ENCODE measurements at regions not wholly inside any gene's neighbourhood (a gene's known extent, or its start where the extent isn't known, plus 50 kb on each side); places are given as distances from the start of the nearest gene placed in this dataset.

DNA sequence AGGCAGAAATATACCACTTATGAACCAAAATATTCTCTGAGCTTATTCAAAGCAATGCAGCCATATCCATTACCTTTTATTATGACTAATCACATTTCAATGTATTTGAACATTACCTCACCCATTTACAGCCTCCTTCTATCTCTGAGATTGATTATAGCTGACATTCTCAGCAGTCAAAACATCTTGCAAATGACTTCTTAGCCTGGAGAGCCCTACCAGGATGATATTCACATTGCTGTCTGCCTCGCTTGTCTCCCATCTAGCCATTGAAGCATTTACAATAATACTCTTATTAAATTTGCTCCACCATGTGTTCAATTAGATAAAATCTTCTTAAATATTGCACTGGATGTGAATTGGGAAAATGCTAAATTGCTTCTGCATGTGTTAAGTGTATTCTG, 1879.9 kb upstream of the ACO1 start:
- TF ChIP-seq SIN3A (IDR thresholded peaks at IDR 0.05; ENCODE audit: borderline replicate concordance, insufficient read depth, low read depth, low read length) (no peak), TCF7L2 (IDR thresholded peaks at IDR 0.05; ENCODE audit: low read depth, low read length) (no peak), POLR2AphosphoS5 (IDR thresholded peaks at IDR 0.05; ENCODE audit: low read depth, low read length) (no peak)
- TF ChIP-seq, protein P1, sequence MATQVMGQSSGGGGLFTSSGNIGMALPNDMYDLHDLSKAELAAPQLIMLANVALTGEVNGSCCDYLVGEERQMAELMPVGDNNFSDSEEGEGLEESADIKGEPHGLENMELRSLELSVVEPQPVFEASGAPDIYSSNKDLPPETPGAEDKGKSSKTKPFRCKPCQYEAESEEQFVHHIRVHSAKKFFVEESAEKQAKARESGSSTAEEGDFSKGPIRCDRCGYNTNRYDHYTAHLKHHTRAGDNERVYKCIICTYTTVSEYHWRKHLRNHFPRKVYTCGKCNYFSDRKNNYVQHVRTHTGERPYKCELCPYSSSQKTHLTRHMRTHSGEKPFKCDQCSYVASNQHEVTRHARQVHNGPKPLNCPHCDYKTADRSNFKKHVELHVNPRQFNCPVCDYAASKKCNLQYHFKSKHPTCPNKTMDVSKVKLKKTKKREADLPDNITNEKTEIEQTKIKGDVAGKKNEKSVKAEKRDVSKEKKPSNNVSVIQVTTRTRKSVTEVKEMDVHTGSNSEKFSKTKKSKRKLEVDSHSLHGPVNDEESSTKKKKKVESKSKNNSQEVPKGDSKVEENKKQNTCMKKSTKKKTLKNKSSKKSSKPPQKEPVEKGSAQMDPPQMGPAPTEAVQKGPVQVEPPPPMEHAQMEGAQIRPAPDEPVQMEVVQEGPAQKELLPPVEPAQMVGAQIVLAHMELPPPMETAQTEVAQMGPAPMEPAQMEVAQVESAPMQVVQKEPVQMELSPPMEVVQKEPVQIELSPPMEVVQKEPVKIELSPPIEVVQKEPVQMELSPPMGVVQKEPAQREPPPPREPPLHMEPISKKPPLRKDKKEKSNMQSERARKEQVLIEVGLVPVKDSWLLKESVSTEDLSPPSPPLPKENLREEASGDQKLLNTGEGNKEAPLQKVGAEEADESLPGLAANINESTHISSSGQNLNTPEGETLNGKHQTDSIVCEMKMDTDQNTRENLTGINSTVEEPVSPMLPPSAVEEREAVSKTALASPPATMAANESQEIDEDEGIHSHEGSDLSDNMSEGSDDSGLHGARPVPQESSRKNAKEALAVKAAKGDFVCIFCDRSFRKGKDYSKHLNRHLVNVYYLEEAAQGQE (IDR thresholded peaks at IDR 0.05; ENCODE audit: insufficient read depth in 1 of 2, low read depth in 2 of 2, low read length in 1 of 2), result no peak
- TF ChIP-seq, protein P2, sequence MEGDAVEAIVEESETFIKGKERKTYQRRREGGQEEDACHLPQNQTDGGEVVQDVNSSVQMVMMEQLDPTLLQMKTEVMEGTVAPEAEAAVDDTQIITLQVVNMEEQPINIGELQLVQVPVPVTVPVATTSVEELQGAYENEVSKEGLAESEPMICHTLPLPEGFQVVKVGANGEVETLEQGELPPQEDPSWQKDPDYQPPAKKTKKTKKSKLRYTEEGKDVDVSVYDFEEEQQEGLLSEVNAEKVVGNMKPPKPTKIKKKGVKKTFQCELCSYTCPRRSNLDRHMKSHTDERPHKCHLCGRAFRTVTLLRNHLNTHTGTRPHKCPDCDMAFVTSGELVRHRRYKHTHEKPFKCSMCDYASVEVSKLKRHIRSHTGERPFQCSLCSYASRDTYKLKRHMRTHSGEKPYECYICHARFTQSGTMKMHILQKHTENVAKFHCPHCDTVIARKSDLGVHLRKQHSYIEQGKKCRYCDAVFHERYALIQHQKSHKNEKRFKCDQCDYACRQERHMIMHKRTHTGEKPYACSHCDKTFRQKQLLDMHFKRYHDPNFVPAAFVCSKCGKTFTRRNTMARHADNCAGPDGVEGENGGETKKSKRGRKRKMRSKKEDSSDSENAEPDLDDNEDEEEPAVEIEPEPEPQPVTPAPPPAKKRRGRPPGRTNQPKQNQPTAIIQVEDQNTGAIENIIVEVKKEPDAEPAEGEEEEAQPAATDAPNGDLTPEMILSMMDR (IDR thresholded peaks at IDR 0.05), result no peak
- DNase-seq (ENCODE audit: low read depth, low spot score) (no peak), ATAC-seq (no peak)
- H3K4me3 ChIP-seq (ENCODE audit: low read depth in 2 of 2, low read length in 2 of 2), result no peak overlapping the region
- BruUV-seq (replicated peaks), result no TSS peak
- H3K27me3 ChIP-seq (ENCODE audit: control insufficient read depth, insufficient read depth, low read length), result no peaks in the 10 kb centered on the region
- no peaks in the 10 kb centered on the region for H3K4me1 ChIP-seq (ENCODE audit: control insufficient read depth, insufficient read depth, low read length)
- H3K9me3 ChIP-seq (ENCODE audit: control insufficient read depth, insufficient read depth, low read depth, low read length), result no peaks in the 10 kb centered on the region
- no peaks in the 10 kb centered on the region for H3K36me3 ChIP-seq (ENCODE audit: control insufficient read depth, insufficient read depth, low read length)
- no peak overlapping the region for H3K27ac ChIP-seq (ENCODE audit: low read length)
- CTCF ChIA-PET, result no interaction called here
- intact Hi-C loops (cut with micrococcal nuclease; ENCODE audit: unreplicated experiment) (no loop called here), in situ Hi-C loops (cut with HindIII; ENCODE audit: low pct_unique_long_range_greater_than_20kb, low sequenced_read_pairs) (no loop called here)
- POLR2A ChIA-PET, result no interaction called here

DNA sequence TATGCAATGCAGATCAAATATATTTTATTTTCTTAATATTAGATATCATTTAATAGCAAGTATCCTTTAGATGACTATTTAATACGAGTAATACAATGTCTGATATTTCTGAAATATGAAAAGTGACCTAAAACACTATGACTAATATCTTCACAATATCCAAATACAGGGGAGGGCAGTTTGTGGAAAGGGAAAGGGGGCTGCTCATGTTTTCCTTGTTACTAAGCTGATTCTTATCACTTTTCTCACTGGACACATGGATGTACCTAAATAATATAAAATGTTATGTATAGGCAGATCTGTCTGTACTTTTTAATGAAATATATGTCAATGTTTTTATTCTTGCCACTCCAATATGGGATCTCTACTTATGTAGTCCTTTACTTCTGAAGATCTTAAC, 1879.1 kb upstream of the ACO1 start:
- TF ChIP-seq SIN3A (IDR thresholded peaks at IDR 0.05; ENCODE audit: borderline replicate concordance, insufficient read depth, low read depth, low read length) (no peak), POLR2AphosphoS5 (IDR thresholded peaks at IDR 0.05; ENCODE audit: low read depth, low read length) (no peak), TCF7L2 (IDR thresholded peaks at IDR 0.05; ENCODE audit: low read depth, low read length) (no peak)
- TF ChIP-seq, protein P1 (IDR thresholded peaks at IDR 0.05; ENCODE audit: insufficient read depth in 1 of 2, low read depth in 2 of 2, low read length in 1 of 2), result no peak
- TF ChIP-seq, protein P2 (IDR thresholded peaks at IDR 0.05), result no peak
- ChIA-PET POLR2A (no interaction called here), CTCF (no interaction called here)
- Histone ChIP-seq H3K4me3 (ENCODE audit: low read depth in 2 of 2, low read length in 2 of 2) (no peak overlapping the region), H3K27me3 (ENCODE audit: control insufficient read depth, insufficient read depth, low read length) (no peaks in the 10 kb centered on the region), H3K27ac (ENCODE audit: low read length) (no peak overlapping the region), H3K36me3 (ENCODE audit: control insufficient read depth, insufficient read depth, low read length) (no peaks in the 10 kb centered on the region), H3K9me3 (ENCODE audit: control insufficient read depth, insufficient read depth, low read depth, low read length) (no peaks in the 10 kb centered on the region), H3K4me1 (ENCODE audit: control insufficient read depth, insufficient read depth, low read length) (no peaks in the 10 kb centered on the region)
- no peak for DNase-seq (ENCODE audit: low read depth, low spot score)
- in situ Hi-C loops (cut with HindIII; ENCODE audit: low pct_unique_long_range_greater_than_20kb, low sequenced_read_pairs) (no loop called here), intact Hi-C loops (cut with micrococcal nuclease; ENCODE audit: unreplicated experiment) (no loop called here)
- ATAC-seq, result no peak
- no TSS peak for BruUV-seq (replicated peaks)
